DOHH2 (cell line): ENCODE measurements at regions not wholly inside any gene's neighbourhood (a gene's known extent, or its start where the extent isn't known, plus 50 kb on each side); places are given as distances from the start of the nearest gene placed in this dataset.

Experiments used
- H3F3A ChIP-seq: fragments of 200-600 bp; sonication (generic), shearing (Covaris generic); 2 replicates; pipeline ENCODE4 v1.6.0; 2016; ENCODE audit warnings: antibody characterized with exemption, mild to moderate bottlenecking; ENCODE audit not compliant: control insufficient read depth, insufficient read depth
- H3K27ac ChIP-seq: fragments of 200-600 bp; sonication (generic); 2 replicates; pipeline ENCODE4 v1.5.1; 2014; ENCODE audit warnings: low read depth, mild to moderate bottlenecking, low read length, moderate library complexity
- H3K27me3 ChIP-seq: fragments of 200-600 bp; sonication (generic); 2 replicates; pipeline ENCODE4 v1.6.1; 2014; ENCODE audit warnings: mild to moderate bottlenecking, low read length, mixed read lengths; ENCODE audit not compliant: control insufficient read depth
- H3K36me3 ChIP-seq: fragments of 200-600 bp; sonication (generic); 2 replicates; pipeline ENCODE4 v1.6.1; 2014; ENCODE audit warnings: mild to moderate bottlenecking, low read length, moderate library complexity, mixed read lengths; ENCODE audit not compliant: control insufficient read depth
- H3K4me1 ChIP-seq: fragments of 200-600 bp; sonication (generic); 2 replicates; pipeline ENCODE4 v1.6.1; 2014; ENCODE audit warnings: mild to moderate bottlenecking, low read length, mixed read lengths; ENCODE audit not compliant: control insufficient read depth
- H3K4me2 ChIP-seq: fragments of 200-600 bp; sonication (generic); 2 replicates; pipeline ENCODE4 v1.6.0; 2014; ENCODE audit warnings: mild to moderate bottlenecking, low read length, moderate library complexity
- H3K4me3 ChIP-seq: fragments of 200-600 bp; sonication (generic); 2 replicates; pipeline ENCODE4 v1.5.1; 2014; ENCODE audit warnings: mild to moderate bottlenecking, low read length, mixed read lengths
- H3K79me2 ChIP-seq: fragments of 200-600 bp; sonication (generic); 2 replicates; pipeline ENCODE4 v1.6.1; 2014; ENCODE audit warnings: mild to moderate bottlenecking, low read length, mixed read lengths; ENCODE audit not compliant: control insufficient read depth
- H3K9me2 ChIP-seq: fragments of 200-600 bp; sonication (generic); replicated peaks from 2 replicates; pipeline ENCODE4 v1.6.1; 2014; ENCODE audit warnings: mild to moderate bottlenecking, low read length, mixed read lengths; ENCODE audit not compliant: control insufficient read depth
- H3K9me3 ChIP-seq: fragments of 200-600 bp; sonication (generic); 2 replicates; pipeline ENCODE4 v1.6.1; 2014; ENCODE audit warnings: antibody characterized with exemption, low read length, mixed read lengths; ENCODE audit not compliant: control insufficient read depth, insufficient read depth
- H4K20me1 ChIP-seq: fragments of 200-600 bp; sonication (generic); 2 replicates; pipeline ENCODE4 v1.6.0; 2014; ENCODE audit warnings: low read depth, mild to moderate bottlenecking, antibody characterized with exemption, low read length, moderate library complexity; ENCODE audit not compliant: control insufficient read depth, insufficient read depth
- CTCF ChIP-seq: fragments of 200-600 bp; sonication (generic); IDR thresholded peaks from one replicate; pipeline ENCODE4 v1.5.1; 2014; ENCODE audit warnings: antibody characterized with exemption, mild to moderate bottlenecking, low read depth, low read length; ENCODE audit not compliant: poor library complexity, severe bottlenecking
- EZH2phosphoT487 ChIP-seq: fragments of 200-600 bp; sonication (generic); IDR thresholded peaks from 2 replicates; pipeline ENCODE4 v1.6.1; 2017; ENCODE audit warnings: borderline replicate concordance, mild to moderate bottlenecking, antibody characterized with exemption, low read length, moderate library complexity, mixed read lengths

- Histone ChIP-seq H3K79me2 (no peaks in the 10 kb centered on the region), H3K27ac (no peak overlapping the region), H3K4me2 (no peak overlapping the region), H3F3A (no peaks in the 10 kb centered on the region), H4K20me1 (no peaks in the 10 kb centered on the region), H3K4me3 (no peak overlapping the region), H3K9me2 (no peaks in the 10 kb centered on the region), H3K27me3 (no peaks in the 10 kb centered on the region), H3K9me3 (no peaks in the 10 kb centered on the region), H3K4me1 (no peaks in the 10 kb centered on the region), H3K36me3 (no peaks in the 10 kb centered on the region)
- TF ChIP-seq EZH2phosphoT487 = no peak
- TF ChIP-seq CTCF = no peak
Observed at GRCh38 chr3:65118912-65119499, 431.2 kb upstream of the ADAMTS9 start.

- H4K20me1 ChIP-seq = no peaks in the 10 kb centered on the region
- H3K9me3 ChIP-seq = no peaks in the 10 kb centered on the region
Observed at GRCh38 chr3:65114041-65114440, 426.2 kb upstream of the ADAMTS9 start.

GRCh38 chr3:65112751-65113300 lies 425.0 kb upstream of the ADAMTS9 start:
- no peaks in the 10 kb centered on the region for H3K9me2 ChIP-seq
- H3K36me3 ChIP-seq = no peaks in the 10 kb centered on the region
- H4K20me1 ChIP-seq = no peaks in the 10 kb centered on the region
- H3K4me2 ChIP-seq = no peak overlapping the region
- no peaks in the 10 kb centered on the region for H3K27me3 ChIP-seq
- H3K9me3 ChIP-seq = no peaks in the 10 kb centered on the region
- no peaks in the 10 kb centered on the region for H3K79me2 ChIP-seq
- H3K4me3 ChIP-seq = no peak overlapping the region
- TF ChIP-seq CTCF (no peak), EZH2phosphoT487 (no peak)
- no peak overlapping the region for H3K27ac ChIP-seq
- no peaks in the 10 kb centered on the region for H3F3A ChIP-seq
- no peaks in the 10 kb centered on the region for H3K4me1 ChIP-seq

More at GRCh38 chr3:65114041-65114440, 426.2 kb upstream of the ADAMTS9 start:
- no peak overlapping the region for H3K4me3 ChIP-seq
- no peaks in the 10 kb centered on the region for H3K79me2 ChIP-seq
- no peaks in the 10 kb centered on the region for H3F3A ChIP-seq
- H3K36me3 ChIP-seq = no peaks in the 10 kb centered on the region
- H3K27ac ChIP-seq = no peak overlapping the region
- H3K9me2 ChIP-seq = no peaks in the 10 kb centered on the region
- H3K4me1 ChIP-seq = no peaks in the 10 kb centered on the region
- no peak for TF ChIP-seq CTCF
- TF ChIP-seq EZH2phosphoT487 = no peak
- no peak overlapping the region for H3K4me2 ChIP-seq
- no peaks in the 10 kb centered on the region for H3K27me3 ChIP-seq

GRCh38 chr3:65110661-65111060 lies 422.9 kb upstream of the ADAMTS9 start:
- H3K9me2 ChIP-seq = no peaks in the 10 kb centered on the region
- H3K36me3 ChIP-seq = no peaks in the 10 kb centered on the region
- H4K20me1 ChIP-seq = no peaks in the 10 kb centered on the region
- no peaks in the 10 kb centered on the region for H3K9me3 ChIP-seq
- no peaks in the 10 kb centered on the region for H3K4me1 ChIP-seq
- no peak overlapping the region for H3K27ac ChIP-seq
- no peaks in the 10 kb centered on the region for H3K27me3 ChIP-seq
- no peak for TF ChIP-seq CTCF
- no peak for TF ChIP-seq EZH2phosphoT487
- no peaks in the 10 kb centered on the region for H3F3A ChIP-seq
- no peak overlapping the region for H3K4me2 ChIP-seq
- no peaks in the 10 kb centered on the region for H3K79me2 ChIP-seq
- H3K4me3 ChIP-seq = no peak overlapping the region
